IMR-90 (cell line): ENCODE measurements at regions not wholly inside any gene's neighbourhood (a gene's known extent, or its start where the extent isn't known, plus 50 kb on each side); places are given as distances from the start of the nearest gene placed in this dataset.
"Not testable (repeated sequence)": the region's sequence is repeated elsewhere in the genome, so short reads cannot be mapped to it uniquely, and the experiment has no call there.

Source experiments
- CEBPB ChIP-seq: IDR thresholded peaks from 2 replicates; pipeline ENCODE4 v1.6.1; 2012; ENCODE audit warnings: low read depth, low read length, improper control_type of control experiment
- CTCF ChIP-seq: conservative IDR thresholded peaks from 2 replicates; pipeline ENCODE4 v1.5.1; 2012; ENCODE audit warnings: mild to moderate bottlenecking, low read depth, low read length, improper control_type of control experiment
- ELK1 ChIP-seq: fragments of 150-350 bp; IDR thresholded peaks from 2 replicates; pipeline ENCODE4 v1.6.1; 2016; ENCODE audit warnings: low read depth, mild to moderate bottlenecking, low read length, moderate library complexity, borderline replicate concordance
- RAD21 ChIP-seq: IDR thresholded peaks from 2 replicates; pipeline ENCODE4 v1.6.1; 2012; ENCODE audit warnings: low read length, improper control_type of control experiment

DNA sequence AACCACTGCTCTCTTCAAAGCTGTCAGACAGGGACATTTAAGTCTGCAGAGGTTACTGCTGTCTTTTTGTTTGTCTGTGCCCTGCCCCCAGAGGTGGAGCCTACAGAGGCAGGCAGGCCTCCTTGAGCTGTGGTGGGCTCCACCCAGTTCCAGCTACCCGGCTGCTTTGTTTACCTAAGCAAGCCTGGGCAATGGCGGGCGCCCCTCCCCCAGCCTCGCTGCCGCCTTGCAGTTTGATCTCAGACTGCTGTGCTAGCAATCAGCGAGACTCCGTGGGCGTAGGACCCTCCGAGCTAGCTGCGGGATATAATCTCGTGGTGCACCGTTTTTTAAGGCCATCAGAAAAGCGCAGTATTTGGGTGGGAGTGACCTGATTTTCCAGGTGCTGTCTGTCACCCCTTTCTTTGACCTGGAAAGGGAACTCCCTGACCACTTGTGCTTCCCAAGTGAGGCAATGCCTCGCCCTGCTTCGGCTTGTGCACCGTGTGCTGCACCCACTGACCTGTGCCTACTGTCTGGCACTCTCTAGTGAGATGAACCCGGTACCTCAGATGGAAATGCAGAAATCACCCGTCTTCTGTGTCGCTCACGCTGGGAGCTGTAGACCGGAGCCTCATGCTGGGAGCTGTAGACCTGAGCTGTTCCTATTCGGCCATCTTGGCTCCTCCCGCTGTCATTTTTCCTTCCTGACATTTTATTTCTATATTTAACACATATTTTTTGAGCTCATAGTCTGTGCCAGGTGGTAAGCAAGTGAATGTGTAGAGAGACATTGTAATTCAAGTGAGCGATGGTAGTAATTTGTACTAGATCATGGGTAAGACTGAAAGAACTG, 551.5 kb downstream of the RAB38 start:
- not testable (repeated sequence) for TF ChIP-seq CTCF, RAD21, CEBPB, ELK1
